Skin of body (tissue), 1 donor: ENCODE measurements at regions not wholly inside any gene's neighbourhood (a gene's known extent, or its start where the extent isn't known, plus 50 kb on each side); places are given as distances from the start of the nearest gene placed in this dataset.
A peak's percentile ranks its signal among the peaks of the same experiment; 100 is the strongest.

Experiments used
- DNase-seq: peaks from one replicate; lab custom pipeline; 2025; lab: John Stamatoyannopoulos, UW

DNA sequence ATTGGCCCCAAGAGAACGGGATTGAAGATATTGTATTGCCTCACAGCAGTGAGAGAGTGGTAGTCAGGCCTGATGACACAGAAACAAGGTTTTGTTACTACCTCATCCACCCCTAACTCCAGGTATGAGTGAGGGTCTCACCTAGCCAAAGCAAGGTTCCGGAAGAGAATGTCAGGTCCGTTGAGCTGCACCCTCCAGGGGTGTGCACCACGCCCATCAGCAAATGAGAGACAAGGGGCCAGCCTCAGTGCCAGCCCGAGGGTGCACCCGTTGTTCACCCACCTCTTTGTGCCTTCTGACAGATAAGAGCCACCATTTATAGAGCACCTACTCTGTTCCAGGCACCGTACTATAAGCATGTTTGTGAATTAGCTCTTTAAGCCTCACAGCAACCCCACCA, 121.9 kb upstream of the IPO9 start:
- DNase-seq = no peak

DNA sequence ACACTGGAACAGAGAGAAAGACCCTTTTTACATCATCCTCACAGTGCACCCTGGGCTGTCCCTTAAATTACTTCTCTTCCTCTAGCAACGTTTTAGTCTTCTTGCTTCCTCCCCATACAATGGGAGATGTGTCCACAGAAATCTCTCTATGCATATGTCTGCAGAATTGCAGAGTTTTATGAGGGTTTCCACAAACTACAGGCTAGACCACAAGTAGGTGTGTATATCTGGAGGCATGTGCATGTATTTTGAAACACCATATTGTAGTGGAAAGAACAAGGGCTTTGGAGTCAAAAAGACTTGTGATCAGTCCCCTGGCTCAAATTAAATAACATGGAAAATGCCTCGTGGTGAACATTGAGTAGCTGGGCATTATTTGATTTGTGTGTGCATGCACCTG, 121.3 kb upstream of the IPO9 start:
- no peak for DNase-seq

DNA sequence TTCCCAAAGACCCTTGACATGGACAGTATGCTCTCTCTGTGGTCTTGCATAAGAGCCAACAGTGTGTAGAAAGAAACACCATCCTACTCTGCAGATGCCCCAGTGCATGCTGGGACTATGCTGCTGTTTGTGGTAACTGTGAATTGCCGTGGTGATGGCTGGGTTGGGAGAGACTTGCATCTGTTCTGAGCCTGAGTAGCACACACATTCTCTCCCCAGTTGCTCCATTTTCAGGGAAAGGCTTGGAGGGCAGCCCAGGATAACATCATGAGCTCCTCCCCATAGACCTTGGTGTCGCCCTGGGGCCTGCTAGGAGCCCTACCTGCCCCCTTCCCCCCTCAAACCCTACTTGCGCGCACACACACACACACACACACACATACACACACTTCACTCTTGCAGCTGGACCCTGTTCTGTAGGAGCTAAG, 120.9 kb upstream of the IPO9 start:
- DNase-seq = peak; percentile 13

DNA sequence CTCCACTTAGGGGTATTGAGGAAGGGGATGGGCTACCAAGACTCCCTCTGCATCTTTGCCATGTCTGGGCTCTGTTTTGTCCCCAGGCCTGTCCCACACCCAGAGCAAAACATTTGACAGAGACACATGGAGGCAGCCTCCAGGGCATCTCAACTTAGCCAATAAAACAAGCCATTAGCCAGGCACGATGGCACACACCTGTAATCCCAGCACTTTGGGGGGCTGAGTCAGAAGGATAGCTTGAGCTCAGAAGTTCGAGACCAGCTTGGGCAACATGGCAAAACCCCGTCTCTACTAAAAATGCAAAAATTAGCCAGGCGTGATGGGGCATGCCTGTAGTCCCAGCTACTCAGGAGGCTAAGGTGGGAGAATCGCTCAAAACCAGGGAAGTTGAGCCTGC, 120.3 kb upstream of the IPO9 start:
- no peak for DNase-seq

DNA sequence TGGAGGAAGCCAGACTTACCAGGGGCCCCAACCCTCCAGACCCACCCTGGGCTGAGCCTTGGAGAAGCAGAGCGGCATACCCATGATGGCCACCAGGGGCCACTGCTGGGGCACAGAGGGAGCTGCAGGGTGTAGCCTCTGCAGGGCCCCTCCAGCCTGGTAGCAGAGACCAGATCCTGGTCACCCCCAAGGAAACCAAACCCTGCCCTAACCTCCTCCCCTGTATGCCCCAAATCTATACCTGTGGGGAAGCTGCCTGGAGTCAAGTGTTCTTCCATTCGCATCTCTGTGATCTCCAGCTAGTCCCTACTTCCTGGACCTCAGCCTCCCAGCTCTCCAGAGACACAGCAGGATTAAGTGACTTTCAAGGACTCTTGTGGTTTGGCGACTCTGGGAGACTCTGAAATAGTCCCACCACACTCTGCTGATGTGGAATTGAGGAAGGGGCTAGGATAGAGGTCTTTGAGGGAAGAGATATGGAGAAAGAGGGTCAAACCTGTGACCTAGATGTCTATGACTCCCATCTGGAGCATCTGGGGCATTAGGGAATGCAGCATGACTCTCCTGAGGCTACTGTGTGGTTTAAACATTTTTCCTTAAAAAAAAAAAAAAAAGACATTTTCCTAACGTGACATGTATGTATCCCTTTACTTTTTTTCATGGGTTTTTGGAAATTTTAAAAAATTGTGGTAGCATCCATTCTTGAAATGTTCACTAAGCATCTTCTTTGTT, 119.2 kb upstream of the IPO9 start:
- no peak for DNase-seq

DNA sequence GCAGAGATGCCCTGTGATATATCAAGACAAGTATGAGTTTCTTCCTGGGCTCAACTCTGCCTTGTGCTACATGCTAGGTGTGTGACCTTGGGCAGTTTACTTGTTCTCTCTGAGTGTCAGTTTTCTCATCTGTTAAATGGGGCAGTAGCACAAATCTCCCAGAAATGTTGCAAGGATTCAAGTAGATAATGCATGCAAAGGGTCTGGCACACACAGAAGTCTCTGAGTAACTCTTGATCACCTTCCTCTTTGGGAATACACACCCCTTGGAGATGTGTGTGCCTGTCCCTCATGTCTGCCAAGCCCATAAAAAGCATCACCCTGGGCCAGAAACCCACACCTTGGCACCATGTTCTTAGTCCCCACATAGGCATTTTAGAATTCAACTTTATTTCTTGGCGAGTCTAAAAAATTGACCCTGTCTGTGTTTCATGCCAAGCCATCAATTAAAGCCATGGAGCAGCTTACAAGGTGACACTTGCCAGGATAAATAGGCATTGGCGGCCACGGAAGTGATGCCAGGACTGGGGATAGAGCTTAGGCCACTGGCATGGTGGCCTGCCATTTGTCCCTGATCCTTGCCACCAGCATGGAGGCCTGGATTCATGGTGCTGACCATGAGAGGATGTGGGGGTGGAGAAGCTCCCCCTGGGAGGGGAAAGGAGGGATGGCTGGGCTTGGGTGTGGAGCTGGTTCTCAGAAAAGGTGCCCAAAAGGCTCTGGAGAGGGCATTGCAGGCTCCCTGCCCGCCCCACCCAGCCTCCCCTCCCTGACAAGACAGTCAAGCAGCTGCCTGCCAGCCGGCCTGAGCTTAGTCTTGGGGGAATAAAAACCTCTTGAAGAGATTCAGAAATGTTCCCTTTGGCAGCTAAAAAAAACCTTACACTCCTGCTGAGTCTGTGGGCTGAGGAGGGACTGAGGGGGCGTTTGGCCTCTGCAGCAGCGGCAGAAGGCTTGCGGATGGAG, 118.0 kb upstream of the IPO9 start:
- DNase-seq = no peak

DNA sequence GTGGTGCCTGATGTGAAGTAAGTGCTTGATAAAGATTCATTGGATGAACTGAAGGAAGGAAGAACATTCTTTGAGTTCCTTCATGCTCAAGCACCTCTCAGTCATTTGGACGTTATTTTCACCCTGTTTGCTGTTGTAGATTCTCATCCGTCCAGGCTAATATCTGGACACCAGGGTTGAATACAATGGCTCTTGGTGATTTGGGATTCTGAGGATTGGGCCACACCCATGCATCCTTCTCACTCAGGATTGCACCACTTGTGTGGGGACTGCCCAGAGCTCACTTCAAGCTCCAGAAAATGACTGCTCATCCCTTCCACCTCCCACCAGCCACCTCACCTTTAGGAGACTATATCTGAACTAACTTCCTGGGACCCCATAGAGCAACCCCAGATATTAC, 117.1 kb upstream of the IPO9 start:
- DNase-seq = no peak

DNA sequence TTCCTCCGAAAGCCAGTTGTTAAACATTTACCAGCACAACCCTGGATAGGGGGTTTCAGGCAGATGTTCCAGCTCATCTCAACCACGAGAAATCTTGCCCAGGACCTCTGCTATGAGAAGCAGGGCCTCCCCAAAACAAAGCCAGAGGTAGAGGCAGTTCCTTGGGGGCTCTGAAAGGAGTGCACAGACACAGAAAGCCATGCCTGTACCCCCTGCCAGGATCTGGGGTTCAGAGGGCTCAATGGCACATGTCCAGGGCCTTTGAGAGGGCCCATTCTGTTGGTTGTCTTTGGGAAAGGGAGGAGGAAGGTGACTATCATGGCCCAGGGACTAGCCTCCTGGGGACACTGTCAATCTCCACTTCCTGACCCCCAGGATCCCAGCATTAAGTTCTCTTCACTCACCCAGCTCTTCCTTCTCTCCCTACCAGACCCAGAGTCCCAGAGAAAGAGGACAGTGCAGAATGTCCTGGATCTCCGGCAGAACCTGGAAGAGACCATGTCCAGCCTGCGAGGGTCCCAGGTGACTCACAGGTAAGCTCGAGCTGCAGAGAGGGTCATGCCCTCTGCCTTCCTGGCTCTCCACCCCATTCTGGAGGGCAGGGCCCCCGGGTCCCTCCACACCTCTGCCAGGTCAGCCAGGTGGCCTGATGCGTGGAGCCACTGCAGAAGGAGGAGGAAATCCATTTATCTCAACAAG, 116.4 kb upstream of the IPO9 start:
- no peak for DNase-seq

DNA sequence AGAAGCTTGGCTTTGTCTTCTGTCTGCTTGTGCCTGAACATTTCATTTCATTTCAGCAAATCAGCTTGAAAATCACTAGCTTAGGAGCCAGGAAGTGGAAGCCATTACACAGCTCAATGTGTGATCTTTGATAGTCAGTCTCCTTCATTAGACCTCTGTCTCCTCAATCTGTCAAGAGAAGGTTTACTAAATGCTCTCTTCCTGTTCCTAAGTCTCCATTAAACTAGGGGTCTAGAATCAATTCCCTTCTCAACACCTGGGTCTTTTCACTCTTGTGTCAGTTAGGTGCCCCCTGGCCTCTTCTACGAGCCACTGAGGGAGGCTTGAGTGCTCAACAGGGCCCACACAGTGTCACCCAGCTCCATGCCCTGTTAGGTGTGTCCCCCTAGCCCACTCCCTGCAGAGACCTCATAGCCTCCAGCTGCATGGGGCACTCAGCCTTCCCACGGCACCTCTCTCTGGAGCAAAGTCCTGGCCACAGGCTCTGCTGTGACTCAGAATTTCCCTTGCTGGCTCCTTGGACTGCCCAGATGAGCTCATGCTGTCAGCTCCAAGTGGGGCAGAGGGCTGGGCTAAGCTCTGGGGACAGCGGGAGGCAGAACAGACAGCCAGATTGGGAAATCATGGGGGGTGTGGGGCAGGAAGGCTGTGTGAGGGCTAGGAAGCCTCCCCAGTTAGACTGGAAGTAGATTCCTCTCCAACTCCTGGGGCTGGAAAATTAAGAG, 115.7 kb upstream of the IPO9 start:
- DNase-seq = peak; percentile 70

DNA sequence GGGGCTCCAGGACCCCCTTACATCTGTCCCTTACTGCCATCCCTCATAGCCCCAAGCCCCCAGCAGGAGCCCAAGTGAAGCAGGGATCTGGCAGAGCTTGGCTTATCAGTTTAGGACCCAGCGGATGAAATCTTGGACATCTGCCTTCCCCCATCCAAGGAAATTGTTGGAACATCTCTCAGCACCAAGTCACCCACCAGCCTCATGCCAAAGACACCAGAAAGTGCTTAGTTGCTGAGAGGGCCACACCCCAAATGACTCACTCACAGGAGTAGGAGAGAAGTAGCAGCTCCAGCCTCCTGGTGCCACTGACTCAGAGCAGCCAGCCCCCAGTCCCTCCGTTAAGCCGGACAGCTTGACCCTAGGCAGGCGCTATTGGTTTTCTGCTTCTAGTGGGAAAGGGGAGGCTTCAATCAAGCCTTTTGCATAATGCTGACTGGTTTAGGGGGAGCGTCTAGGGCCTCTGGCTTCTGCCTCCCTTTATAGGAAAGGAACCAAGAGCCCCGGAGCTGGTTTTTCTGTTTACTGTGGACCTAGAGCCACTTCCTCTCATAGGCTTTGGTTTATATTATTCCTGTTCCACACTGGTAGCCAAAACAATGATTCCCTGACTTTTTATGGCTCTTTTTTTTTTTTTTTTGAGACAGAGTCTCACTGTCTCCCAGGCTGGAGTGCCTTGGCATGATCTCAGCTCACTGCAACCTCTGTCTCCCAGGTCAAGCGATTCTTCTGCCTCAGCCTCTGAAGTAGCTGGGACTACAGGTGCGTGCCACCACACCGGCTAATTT, 114.2 kb upstream of the IPO9 start:
- peak; percentile 9 for DNase-seq

DNA sequence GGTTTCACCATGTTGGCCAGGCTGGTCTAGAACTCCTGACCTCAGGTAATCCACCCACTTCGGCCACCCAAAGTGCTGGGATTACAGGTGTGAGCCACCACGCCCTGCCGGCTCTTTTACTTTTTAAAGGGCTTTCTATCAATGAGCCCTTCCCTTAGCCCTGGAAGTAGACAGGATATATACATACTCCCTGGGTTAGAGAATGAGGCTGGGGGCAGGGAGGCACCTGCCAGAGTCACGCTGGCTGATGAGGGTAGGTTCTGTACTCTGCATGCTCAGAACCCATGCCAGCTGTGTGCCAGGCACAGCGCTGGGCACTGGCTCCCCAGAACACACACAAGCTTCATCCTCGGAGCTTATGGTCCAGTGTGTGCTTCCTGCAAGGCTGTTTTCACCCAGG, 113.6 kb upstream of the IPO9 start:
- no peak for DNase-seq

DNA sequence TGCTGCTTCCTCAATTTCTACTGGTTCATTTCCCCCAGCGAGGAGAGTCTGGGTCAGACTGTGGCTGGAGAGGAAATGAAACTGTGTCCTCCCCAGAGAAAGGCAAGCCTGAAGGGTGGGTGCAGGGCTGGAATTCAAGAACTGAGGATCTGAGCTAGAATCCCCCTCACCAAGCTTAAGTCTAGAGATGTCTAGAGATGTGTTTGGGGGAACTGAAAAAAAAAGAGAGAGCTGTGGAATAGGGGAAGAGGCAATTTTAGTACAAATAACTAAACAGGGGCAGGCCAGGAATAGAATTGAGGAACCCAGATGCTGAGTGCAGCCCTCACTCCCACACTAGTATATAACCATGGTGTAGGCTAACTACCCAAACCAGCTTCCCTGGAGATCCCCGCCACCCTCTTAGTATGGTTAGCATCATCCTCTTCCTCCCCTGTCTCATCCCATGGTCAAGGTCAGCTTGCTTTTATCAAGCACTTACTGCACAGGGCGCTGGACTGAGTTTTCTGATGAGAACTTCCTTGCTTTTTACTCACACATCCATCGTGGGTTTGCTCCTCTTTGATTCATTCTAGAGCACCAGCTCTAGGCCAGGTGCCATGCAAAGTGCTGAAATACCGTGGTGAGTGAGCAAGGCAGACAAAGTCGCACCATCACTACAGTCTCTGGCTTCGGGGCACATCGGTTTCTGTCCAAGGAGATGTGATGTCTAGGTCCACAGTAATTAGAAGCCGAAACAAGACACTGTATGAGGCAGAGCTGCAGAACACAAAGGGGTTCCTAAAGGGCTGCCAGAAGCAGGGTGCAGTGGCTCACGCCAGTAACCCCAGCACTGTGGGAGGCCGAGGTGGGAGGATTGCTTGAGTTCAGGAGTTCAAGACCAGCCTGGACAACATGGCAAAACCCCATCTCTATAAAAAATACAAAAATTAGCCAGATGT, 112.9 kb upstream of the IPO9 start:
- DNase-seq = no peak

DNA sequence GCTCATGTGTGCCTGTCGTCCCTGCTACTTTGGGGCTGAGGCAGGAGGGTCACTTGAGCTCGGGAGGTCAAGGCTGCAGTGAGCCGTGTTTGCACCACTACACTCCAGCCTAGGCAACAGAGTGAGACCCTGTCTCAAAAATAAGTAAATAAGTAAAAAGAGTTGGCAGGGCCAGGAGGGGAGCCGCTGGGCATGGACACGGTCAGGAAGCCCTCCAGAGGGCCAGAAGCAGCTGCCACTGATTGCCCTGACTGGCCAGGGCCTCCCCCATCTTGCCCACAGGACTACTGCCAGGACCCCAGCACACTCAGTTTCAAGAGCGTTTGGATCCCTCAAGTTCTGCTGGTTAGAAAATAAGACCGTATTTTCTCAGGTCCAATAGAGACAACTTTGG, 112.2 kb upstream of the IPO9 start:
- DNase-seq = no peak

DNA sequence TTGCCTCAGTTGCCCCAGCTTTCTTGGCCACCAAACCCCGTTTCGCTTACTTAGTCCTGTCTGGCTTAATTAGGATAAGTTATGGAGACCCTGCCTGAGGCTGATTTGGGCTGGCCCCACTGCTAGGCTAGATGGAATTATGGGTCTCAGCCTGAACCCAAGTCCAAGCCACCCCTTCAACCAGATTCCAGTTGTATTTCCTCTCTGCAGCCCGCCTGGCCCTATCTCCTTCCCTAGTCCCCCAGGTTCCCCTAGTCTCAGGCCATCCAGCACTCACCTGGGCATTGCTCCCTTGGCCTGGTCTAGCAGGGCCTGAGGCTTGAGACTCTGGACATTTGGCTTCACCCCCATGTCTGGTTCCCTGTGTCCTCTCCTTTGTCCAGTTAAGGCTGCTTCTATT, 111.7 kb upstream of the IPO9 start:
- no peak for DNase-seq

DNA sequence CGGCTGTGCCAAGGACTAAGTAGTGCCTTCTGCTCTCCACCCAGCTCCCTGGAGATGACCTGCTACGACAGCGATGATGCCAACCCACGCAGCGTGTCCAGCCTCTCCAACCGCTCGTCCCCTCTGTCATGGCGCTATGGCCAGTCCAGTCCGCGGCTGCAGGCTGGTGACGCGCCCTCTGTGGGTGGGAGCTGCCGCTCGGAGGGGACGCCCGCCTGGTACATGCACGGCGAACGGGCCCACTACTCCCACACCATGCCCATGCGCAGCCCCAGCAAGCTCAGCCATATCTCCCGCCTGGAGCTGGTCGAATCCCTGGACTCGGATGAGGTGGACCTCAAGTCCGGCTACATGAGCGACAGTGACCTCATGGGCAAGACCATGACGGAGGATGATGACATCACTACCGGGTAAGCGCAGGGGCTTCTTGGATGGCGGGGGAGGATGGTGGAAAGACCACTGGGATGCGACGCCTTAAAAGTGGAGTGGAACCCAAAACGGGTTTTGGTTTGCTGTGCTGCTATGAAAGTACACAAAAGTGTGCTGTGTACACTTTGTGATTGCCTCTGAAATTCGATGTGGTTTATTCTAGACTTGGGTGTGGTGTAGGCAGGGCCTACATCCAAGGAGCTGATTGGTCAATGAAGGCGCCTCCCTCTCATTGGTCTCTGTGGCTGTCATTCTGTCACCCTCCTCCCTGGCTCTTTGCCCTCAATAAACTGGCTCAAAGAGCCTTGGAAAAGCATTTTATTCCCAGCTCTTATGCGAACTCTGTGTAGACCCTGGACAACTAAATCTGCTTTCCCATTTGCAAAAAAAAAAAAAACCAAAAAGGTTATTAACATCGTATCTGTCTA, 110.4 kb upstream of the IPO9 start:
- DNase-seq = no peak

DNA sequence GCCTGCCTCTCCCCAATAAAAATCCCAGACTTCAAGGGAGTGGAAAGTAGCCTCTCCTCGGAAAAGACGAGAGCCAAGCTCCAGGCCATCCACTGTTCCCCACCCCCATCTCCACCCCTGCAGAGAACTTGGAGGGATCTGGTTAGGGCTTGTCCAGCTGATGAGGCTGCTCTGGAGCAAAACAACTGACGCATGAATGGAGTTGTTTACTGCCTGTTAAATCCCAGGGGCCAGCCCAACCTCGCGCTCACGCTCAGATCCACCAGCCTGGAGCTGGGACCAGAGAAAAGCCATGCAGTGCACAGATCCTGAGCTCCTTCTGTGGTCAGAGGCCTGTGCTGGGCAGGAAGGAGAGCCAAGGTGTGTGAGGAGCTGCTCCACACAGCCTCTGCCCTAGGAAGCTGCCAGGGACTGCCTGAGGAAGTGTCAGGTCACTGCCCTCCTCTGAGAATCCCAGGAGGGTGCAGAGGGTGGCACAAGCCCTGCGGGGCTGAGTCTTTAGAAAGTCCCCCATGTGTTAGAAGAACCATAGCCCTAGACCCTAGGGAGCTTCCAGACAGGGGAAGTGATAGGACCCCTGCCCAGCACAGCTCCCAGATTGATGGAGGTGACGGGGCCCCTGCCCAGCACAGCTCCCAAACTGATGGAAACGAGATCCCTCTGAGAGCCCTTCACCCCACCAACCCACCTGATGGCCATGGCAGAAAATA, 109.0 kb upstream of the IPO9 start:
- peak; percentile 61 for DNase-seq

DNA sequence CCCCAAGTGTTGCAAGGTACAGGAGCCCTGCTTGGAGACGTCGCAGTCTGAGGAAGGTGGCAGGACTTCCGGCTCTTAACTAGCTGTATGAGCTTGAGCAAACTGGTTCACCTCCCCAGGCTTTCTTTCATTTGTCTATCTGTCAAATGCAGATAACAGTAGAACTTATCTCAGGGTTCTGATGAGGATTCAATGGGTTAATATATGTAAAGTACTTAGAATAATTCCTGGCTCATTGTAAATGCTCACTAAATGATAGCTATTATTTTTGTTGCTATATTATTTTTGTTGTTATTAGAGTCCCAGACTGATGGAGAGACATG, 108.5 kb upstream of the IPO9 start:
- no peak for DNase-seq
